WTC11 (cell line): ENCODE measurements at regions not wholly inside any gene's neighbourhood (a gene's known extent, or its start where the extent isn't known, plus 50 kb on each side); places are given as distances from the start of the nearest gene placed in this dataset.

Experiments
- ATAC-seq: fragments of 200-7000 bp; cut with Tn5 transposase; 2 replicates; pipeline ENCODE4 v1.10.0; 2021; ENCODE audit warnings: mild to moderate bottlenecking, moderate library complexity
- CTCF ChIA-PET: fragments of 300-600 bp; sonication (Branson Sonifier 250); formaldehyde crosslinking; loops from one replicate; lab custom pipeline; 2021; ENCODE audit warnings: antibody characterized with exemption; lab: Charles Lee
- POLR2A ChIA-PET: fragments of 350-600 bp; sonication (Branson Sonifier 250); formaldehyde crosslinking; loops from one replicate; lab custom pipeline; 2021; ENCODE audit warnings: antibody characterized with exemption; lab: Charles Lee
- DNase-seq: peaks from one replicate; pipeline ENCODE4 v3.0.0; 2021; ENCODE audit warnings: low spot score
- H3K27ac Mint-ChIP-seq: 2 replicates; pipeline ENCODE4 v1.8.0; 2021; ENCODE audit warnings: mixed read lengths
- H3K27me3 Mint-ChIP-seq: 2 replicates; pipeline ENCODE4 v1.8.0; 2021; ENCODE audit warnings: low read depth, mild to moderate bottlenecking, moderate library complexity, mixed read lengths
- H3K36me3 Mint-ChIP-seq: 2 replicates; pipeline ENCODE4 v1.8.0; 2021; ENCODE audit warnings: mixed read lengths
- H3K4me1 Mint-ChIP-seq: 2 replicates; pipeline ENCODE4 v1.8.0; 2022; ENCODE audit warnings: mixed read lengths
- H3K4me3 Mint-ChIP-seq: 2 replicates; pipeline ENCODE4 v1.8.0; 2021; ENCODE audit warnings: mild to moderate bottlenecking, moderate library complexity, mixed read lengths
- H3K9me3 Mint-ChIP-seq: 2 replicates; pipeline ENCODE4 v1.8.0; 2021; ENCODE audit warnings: mixed read lengths
- CBFB ChIP-seq: sonication (generic); formaldehyde crosslinking; IDR thresholded peaks from 2 replicates; pipeline ENCODE4 v1.8.1; 2022; ENCODE audit warnings: mild to moderate bottlenecking, low read depth, missing genetic modification reagents
- FOXJ3 ChIP-seq: sonication (generic); formaldehyde crosslinking; IDR thresholded peaks from 2 replicates; pipeline ENCODE4 v1.9.0; 2021; ENCODE audit warnings: missing genetic modification reagents, mild to moderate bottlenecking, borderline replicate concordance
- FOXK1 ChIP-seq: sonication (generic); formaldehyde crosslinking; IDR thresholded peaks from 2 replicates; pipeline ENCODE4 v1.8.0; 2022; ENCODE audit warnings: mild to moderate bottlenecking, moderate library complexity, missing genetic modification reagents
- FOXP1 ChIP-seq: sonication (generic); formaldehyde crosslinking; IDR thresholded peaks from 2 replicates; pipeline ENCODE4 v1.8.0; 2022; ENCODE audit warnings: missing genetic modification reagents, mild to moderate bottlenecking, moderate library complexity, borderline replicate concordance
- HMGA2 ChIP-seq: fragments of 250-450 bp; sonication (Bioruptor Pico); IDR thresholded peaks from 2 replicates; pipeline ENCODE4 v1.4.0; 2021; ENCODE audit warnings: mild to moderate bottlenecking, moderate library complexity
- JUN ChIP-seq: sonication (generic); formaldehyde crosslinking; IDR thresholded peaks from 2 replicates; pipeline ENCODE4 v1.8.0; 2023; ENCODE audit warnings: mild to moderate bottlenecking, missing genetic modification reagents
- MYBL2 ChIP-seq: sonication (generic); formaldehyde crosslinking; IDR thresholded peaks from 2 replicates; pipeline ENCODE4 v1.8.1; 2023; ENCODE audit warnings: mild to moderate bottlenecking, moderate library complexity, missing genetic modification reagents
- NFATC4 ChIP-seq: fragments of 250-450 bp; sonication (Bioruptor Pico); IDR thresholded peaks from 2 replicates; pipeline ENCODE4 v1.9.0; 2021; ENCODE audit warnings: mild to moderate bottlenecking
- NFE2L1 ChIP-seq: sonication (generic); formaldehyde crosslinking; IDR thresholded peaks from 2 replicates; pipeline ENCODE4 v1.8.1; 2023; ENCODE audit warnings: missing genetic modification reagents
- NR2C2 ChIP-seq: sonication (generic); formaldehyde crosslinking; IDR thresholded peaks from 2 replicates; pipeline ENCODE4 v1.8.0; 2022; ENCODE audit warnings: mild to moderate bottlenecking, missing genetic modification reagents
- RELA ChIP-seq: sonication (generic); formaldehyde crosslinking; IDR thresholded peaks from 2 replicates; pipeline ENCODE4 v1.8.1; 2022; ENCODE audit warnings: missing genetic modification reagents, mild to moderate bottlenecking, borderline replicate concordance
- SOX15 ChIP-seq: fragments of 250-450 bp; sonication (Bioruptor Pico); IDR thresholded peaks from 2 replicates; pipeline ENCODE4 v1.9.0; 2021; ENCODE audit warnings: mild to moderate bottlenecking
- SP1 ChIP-seq: sonication (generic); formaldehyde crosslinking; conservative IDR thresholded peaks from 2 replicates; pipeline ENCODE4 v1.8.1; 2022; ENCODE audit warnings: missing genetic modification reagents
- TEAD1 ChIP-seq: sonication (generic); formaldehyde crosslinking; IDR thresholded peaks from 2 replicates; pipeline ENCODE4 v1.8.0; 2022; ENCODE audit warnings: mild to moderate bottlenecking, missing genetic modification reagents
- TEAD4 ChIP-seq: sonication (generic); formaldehyde crosslinking; IDR thresholded peaks from 2 replicates; pipeline ENCODE4 v1.8.0; 2022; ENCODE audit warnings: mild to moderate bottlenecking, missing genetic modification reagents
- TP53 ChIP-seq: sonication (generic); formaldehyde crosslinking; IDR thresholded peaks from 2 replicates; pipeline ENCODE4 v1.8.1; 2023; ENCODE audit warnings: mild to moderate bottlenecking, missing genetic modification reagents
- ZNF219 ChIP-seq: sonication (generic); formaldehyde crosslinking; IDR thresholded peaks from 2 replicates; pipeline ENCODE4 v1.8.0; 2023; ENCODE audit warnings: missing genetic modification reagents, mild to moderate bottlenecking, borderline replicate concordance
- ZNF423 ChIP-seq: fragments of 250-450 bp; sonication (Bioruptor Pico); IDR thresholded peaks from 2 replicates; pipeline ENCODE4 v2.1.2; 2022; ENCODE audit warnings: mild to moderate bottlenecking, moderate library complexity
- TF ChIP-seq, protein P1 (sequence below): fragments of 250-450 bp; sonication (Bioruptor Pico); IDR thresholded peaks from 2 replicates; pipeline ENCODE4 v1.9.0; 2021; ENCODE audit warnings: moderate library complexity, mild to moderate bottlenecking, inconsistent platforms, borderline replicate concordance
- TF ChIP-seq, protein P2 (sequence below): sonication (generic); formaldehyde crosslinking; IDR thresholded peaks from 2 replicates; pipeline ENCODE4 v1.8.1; 2023; ENCODE audit warnings: mild to moderate bottlenecking, missing genetic modification reagents, moderate library complexity
- TF ChIP-seq, protein P3 (sequence below): fragments of 200-600 bp; IDR thresholded peaks from 2 replicates; pipeline ENCODE4 v1.8.0; 2022; ENCODE audit warnings: antibody characterized with exemption
- TF ChIP-seq, protein P4 (sequence below): sonication (generic); formaldehyde crosslinking; conservative IDR thresholded peaks from 2 replicates; pipeline ENCODE4 v1.8.1; 2022; ENCODE audit warnings: mild to moderate bottlenecking, missing genetic modification reagents
- TF ChIP-seq, protein P5 (sequence below): sonication (generic); formaldehyde crosslinking; IDR thresholded peaks from 2 replicates; pipeline ENCODE4 v1.8.1; 2023; ENCODE audit warnings: mild to moderate bottlenecking, missing genetic modification reagents
- TF ChIP-seq, protein P6 (sequence below): fragments of 250-450 bp; sonication (Bioruptor Pico); IDR thresholded peaks from 2 replicates; pipeline ENCODE4 v1.8.0; 2021; ENCODE audit warnings: mild to moderate bottlenecking
- TF ChIP-seq, protein P7 (sequence below): sonication (generic); formaldehyde crosslinking; IDR thresholded peaks from 2 replicates; pipeline ENCODE4 v1.8.0; 2023; ENCODE audit warnings: missing genetic modification reagents, mild to moderate bottlenecking, borderline replicate concordance

DNA sequence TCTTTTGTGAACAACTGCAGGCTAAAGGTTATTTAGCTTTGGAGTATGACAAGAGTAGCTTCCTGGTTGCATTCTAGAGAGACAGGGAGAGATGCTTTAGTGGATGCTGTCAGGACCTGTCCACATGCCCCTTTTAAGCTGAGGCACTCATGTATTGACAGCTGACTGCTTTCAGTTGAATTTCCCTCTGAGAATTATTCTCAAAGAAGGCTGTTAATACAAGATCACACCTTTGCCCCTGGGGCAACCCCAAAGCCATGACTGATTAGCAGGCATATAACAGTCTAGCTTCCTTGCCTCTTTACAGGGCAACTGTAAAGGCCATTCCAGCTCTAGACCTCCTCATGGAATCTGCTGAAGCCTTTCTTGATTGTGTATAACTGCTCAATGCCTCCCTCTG, 117.6 kb upstream of the ATP10B start (continued):
- TF ChIP-seq RELA (no peak), NR2C2 (CRISPR knock-in tag) (no peak), ZNF423 (CRISPR knock-in tag) (no peak)
- TF ChIP-seq, protein P1, sequence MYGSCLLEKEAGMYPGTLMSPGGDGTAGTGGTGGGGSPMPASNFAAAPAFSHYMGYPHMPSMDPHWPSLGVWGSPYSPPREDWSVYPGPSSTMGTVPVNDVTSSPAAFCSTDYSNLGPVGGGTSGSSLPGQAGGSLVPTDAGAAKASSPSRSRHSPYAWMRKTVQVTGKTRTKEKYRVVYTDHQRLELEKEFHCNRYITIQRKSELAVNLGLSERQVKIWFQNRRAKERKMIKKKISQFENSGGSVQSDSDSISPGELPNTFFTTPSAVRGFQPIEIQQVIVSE (CRISPR knock-in tag) = no peak

DNA sequence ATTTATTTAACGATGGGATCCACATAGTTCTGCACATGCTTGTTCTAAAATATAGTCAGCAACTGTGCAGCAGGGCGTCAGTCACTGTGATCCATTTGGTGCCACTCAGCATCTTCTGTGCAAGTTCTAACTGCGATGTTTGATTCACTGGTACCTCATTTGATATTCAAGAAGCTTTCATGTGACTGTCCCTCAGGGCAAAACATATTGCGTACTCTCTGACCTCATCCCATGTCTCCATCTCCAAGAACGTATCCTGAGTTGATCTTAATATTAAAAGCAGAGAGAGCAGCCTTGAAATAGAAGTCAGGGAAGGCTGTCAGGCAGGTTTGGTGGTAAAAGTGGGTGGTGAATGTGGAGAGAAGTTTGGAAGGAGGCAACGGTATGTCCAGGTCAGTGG, 116.5 kb upstream of the ATP10B start:
- DNase-seq = no peak
- no peak overlapping the region for H3K4me3 Mint-ChIP-seq
- POLR2A ChIA-PET = no interaction called here

DNA sequence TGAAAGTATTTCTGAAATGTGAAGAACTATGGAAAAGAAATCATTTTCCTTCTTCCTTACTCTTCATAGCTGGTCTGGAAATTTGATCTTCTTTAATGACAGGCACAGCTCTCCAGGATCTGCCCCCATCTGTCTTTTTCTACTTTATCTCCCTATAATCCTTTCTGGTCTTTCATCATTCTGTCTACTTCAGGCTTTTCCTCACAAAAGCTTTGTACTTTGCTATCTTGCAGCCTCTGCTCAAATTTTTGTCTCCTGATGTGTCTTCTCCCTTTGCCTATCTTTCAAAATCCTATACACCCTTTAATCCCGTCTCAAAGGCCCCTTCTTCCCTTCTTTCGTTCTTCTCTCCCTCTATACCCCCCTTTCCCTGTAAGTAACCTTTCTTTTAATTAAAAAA, 114.9 kb upstream of the ATP10B start:
- ChIA-PET CTCF (no interaction called here), POLR2A (no interaction called here)
- Mint-ChIP-seq H3K9me3 (no peaks in the 10 kb centered on the region), H3K4me1 (no peaks in the 10 kb centered on the region), H3K27me3 (no peaks in the 10 kb centered on the region), H3K27ac (no peak overlapping the region), H3K36me3 (no peaks in the 10 kb centered on the region), H3K4me3 (no peak overlapping the region)
- DNase-seq = no peak
- ATAC-seq = no peak
- TF ChIP-seq TEAD1 = no peak
- no peak for TF ChIP-seq SP1
- TF ChIP-seq MYBL2 = no peak
- TF ChIP-seq, protein P2, sequence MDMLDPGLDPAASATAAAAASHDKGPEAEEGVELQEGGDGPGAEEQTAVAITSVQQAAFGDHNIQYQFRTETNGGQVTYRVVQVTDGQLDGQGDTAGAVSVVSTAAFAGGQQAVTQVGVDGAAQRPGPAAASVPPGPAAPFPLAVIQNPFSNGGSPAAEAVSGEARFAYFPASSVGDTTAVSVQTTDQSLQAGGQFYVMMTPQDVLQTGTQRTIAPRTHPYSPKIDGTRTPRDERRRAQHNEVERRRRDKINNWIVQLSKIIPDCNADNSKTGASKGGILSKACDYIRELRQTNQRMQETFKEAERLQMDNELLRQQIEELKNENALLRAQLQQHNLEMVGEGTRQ (CRISPR knock-in tag) = no peak
- TF ChIP-seq FOXK1 (CRISPR knock-in tag) = no peak
- no peak for TF ChIP-seq CBFB (CRISPR knock-in tag)
- TF ChIP-seq, protein P3, sequence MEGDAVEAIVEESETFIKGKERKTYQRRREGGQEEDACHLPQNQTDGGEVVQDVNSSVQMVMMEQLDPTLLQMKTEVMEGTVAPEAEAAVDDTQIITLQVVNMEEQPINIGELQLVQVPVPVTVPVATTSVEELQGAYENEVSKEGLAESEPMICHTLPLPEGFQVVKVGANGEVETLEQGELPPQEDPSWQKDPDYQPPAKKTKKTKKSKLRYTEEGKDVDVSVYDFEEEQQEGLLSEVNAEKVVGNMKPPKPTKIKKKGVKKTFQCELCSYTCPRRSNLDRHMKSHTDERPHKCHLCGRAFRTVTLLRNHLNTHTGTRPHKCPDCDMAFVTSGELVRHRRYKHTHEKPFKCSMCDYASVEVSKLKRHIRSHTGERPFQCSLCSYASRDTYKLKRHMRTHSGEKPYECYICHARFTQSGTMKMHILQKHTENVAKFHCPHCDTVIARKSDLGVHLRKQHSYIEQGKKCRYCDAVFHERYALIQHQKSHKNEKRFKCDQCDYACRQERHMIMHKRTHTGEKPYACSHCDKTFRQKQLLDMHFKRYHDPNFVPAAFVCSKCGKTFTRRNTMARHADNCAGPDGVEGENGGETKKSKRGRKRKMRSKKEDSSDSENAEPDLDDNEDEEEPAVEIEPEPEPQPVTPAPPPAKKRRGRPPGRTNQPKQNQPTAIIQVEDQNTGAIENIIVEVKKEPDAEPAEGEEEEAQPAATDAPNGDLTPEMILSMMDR = no peak
- TF ChIP-seq, protein P4, sequence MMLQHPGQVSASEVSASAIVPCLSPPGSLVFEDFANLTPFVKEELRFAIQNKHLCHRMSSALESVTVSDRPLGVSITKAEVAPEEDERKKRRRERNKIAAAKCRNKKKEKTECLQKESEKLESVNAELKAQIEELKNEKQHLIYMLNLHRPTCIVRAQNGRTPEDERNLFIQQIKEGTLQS (CRISPR knock-in tag) = no peak
- TF ChIP-seq, protein P5, sequence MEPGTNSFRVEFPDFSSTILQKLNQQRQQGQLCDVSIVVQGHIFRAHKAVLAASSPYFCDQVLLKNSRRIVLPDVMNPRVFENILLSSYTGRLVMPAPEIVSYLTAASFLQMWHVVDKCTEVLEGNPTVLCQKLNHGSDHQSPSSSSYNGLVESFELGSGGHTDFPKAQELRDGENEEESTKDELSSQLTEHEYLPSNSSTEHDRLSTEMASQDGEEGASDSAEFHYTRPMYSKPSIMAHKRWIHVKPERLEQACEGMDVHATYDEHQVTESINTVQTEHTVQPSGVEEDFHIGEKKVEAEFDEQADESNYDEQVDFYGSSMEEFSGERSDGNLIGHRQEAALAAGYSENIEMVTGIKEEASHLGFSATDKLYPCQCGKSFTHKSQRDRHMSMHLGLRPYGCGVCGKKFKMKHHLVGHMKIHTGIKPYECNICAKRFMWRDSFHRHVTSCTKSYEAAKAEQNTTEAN (CRISPR knock-in tag) = no peak

More for the DNA sequence above, 116.5 kb upstream of the ATP10B start:
- CTCF ChIA-PET = no interaction called here
- no peaks in the 10 kb centered on the region for H3K36me3 Mint-ChIP-seq
- no peak overlapping the region for H3K27ac Mint-ChIP-seq
- TF ChIP-seq, protein P6, sequence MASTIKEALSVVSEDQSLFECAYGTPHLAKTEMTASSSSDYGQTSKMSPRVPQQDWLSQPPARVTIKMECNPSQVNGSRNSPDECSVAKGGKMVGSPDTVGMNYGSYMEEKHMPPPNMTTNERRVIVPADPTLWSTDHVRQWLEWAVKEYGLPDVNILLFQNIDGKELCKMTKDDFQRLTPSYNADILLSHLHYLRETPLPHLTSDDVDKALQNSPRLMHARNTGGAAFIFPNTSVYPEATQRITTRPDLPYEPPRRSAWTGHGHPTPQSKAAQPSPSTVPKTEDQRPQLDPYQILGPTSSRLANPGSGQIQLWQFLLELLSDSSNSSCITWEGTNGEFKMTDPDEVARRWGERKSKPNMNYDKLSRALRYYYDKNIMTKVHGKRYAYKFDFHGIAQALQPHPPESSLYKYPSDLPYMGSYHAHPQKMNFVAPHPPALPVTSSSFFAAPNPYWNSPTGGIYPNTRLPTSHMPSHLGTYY = no peak
- no peak for TF ChIP-seq TP53 (CRISPR knock-in tag)
- no peak for TF ChIP-seq SP1
- TF ChIP-seq JUN (CRISPR knock-in tag) = no peak
- TF ChIP-seq SOX15 (CRISPR knock-in tag) = no peak
- no peak for TF ChIP-seq NFE2L1 (CRISPR knock-in tag)
- TF ChIP-seq HMGA2 (CRISPR knock-in tag) = no peak
- no peak for TF ChIP-seq ZNF219 (CRISPR knock-in tag)
- TF ChIP-seq TEAD4 = no peak
- no peak for TF ChIP-seq FOXJ3 (CRISPR knock-in tag)
- no peak for TF ChIP-seq NFATC4
- TF ChIP-seq FOXP1 = no peak
- TF ChIP-seq, protein P7, sequence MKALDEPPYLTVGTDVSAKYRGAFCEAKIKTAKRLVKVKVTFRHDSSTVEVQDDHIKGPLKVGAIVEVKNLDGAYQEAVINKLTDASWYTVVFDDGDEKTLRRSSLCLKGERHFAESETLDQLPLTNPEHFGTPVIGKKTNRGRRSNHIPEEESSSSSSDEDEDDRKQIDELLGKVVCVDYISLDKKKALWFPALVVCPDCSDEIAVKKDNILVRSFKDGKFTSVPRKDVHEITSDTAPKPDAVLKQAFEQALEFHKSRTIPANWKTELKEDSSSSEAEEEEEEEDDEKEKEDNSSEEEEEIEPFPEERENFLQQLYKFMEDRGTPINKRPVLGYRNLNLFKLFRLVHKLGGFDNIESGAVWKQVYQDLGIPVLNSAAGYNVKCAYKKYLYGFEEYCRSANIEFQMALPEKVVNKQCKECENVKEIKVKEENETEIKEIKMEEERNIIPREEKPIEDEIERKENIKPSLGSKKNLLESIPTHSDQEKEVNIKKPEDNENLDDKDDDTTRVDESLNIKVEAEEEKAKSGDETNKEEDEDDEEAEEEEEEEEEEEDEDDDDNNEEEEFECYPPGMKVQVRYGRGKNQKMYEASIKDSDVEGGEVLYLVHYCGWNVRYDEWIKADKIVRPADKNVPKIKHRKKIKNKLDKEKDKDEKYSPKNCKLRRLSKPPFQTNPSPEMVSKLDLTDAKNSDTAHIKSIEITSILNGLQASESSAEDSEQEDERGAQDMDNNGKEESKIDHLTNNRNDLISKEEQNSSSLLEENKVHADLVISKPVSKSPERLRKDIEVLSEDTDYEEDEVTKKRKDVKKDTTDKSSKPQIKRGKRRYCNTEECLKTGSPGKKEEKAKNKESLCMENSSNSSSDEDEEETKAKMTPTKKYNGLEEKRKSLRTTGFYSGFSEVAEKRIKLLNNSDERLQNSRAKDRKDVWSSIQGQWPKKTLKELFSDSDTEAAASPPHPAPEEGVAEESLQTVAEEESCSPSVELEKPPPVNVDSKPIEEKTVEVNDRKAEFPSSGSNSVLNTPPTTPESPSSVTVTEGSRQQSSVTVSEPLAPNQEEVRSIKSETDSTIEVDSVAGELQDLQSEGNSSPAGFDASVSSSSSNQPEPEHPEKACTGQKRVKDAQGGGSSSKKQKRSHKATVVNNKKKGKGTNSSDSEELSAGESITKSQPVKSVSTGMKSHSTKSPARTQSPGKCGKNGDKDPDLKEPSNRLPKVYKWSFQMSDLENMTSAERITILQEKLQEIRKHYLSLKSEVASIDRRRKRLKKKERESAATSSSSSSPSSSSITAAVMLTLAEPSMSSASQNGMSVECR (CRISPR knock-in tag) = no peak
- no peaks in the 10 kb centered on the region for H3K27me3 Mint-ChIP-seq
- ATAC-seq = no peak
- H3K4me1 Mint-ChIP-seq = no peaks in the 10 kb centered on the region
- no peaks in the 10 kb centered on the region for H3K9me3 Mint-ChIP-seq
